ENCODE measurements at regions not wholly inside any gene's neighbourhood (a gene's known extent, or its start where the extent isn't known, plus 50 kb on each side); places are given as distances from the start of the nearest gene placed in this dataset.

GRCh38 chr12:61138415-61138759 is 1121.8 kb upstream of the USP15 start:
- DNase-seq (ENCODE audit: low read depth): no peak
- H3K36me3 ChIP-seq (ENCODE audit: control insufficient read depth, insufficient read depth, low read length): no peaks in the 10 kb centered on the region
- H3K4me3 ChIP-seq (ENCODE audit: low read depth, low read length): no peak overlapping the region
- TF ChIP-seq, protein P1, sequence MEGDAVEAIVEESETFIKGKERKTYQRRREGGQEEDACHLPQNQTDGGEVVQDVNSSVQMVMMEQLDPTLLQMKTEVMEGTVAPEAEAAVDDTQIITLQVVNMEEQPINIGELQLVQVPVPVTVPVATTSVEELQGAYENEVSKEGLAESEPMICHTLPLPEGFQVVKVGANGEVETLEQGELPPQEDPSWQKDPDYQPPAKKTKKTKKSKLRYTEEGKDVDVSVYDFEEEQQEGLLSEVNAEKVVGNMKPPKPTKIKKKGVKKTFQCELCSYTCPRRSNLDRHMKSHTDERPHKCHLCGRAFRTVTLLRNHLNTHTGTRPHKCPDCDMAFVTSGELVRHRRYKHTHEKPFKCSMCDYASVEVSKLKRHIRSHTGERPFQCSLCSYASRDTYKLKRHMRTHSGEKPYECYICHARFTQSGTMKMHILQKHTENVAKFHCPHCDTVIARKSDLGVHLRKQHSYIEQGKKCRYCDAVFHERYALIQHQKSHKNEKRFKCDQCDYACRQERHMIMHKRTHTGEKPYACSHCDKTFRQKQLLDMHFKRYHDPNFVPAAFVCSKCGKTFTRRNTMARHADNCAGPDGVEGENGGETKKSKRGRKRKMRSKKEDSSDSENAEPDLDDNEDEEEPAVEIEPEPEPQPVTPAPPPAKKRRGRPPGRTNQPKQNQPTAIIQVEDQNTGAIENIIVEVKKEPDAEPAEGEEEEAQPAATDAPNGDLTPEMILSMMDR (IDR thresholded peaks at IDR 0.05; ENCODE audit: insufficient read depth, low read length, poor library complexity, severe bottlenecking): no peak
- no peaks in the 10 kb centered on the region for H3K27me3 ChIP-seq (ENCODE audit: control insufficient read depth, insufficient read depth, low read length)

DNA sequence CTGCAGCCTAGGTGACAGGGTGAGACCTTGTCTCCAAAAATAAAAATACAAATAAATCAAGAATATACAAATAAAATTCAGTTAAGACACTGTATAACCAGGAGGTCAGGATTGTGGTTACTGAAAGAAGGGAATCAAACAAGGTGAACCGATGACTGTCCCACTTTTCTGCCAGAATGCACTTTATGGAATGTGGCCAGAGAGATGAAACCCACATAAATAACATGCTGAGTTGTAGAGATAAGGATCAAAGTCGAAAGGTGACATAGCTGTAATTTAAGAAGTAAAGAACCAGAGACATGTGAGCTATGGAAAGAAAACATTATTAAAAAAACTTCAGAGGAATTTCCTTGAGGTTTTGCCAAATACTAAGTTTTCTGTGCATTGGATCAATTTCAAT is 1098.2 kb upstream of the USP15 start:
- no peaks in the 10 kb centered on the region for H3K27me3 ChIP-seq (ENCODE audit: control insufficient read depth, insufficient read depth, low read length)
- H3K4me3 ChIP-seq (ENCODE audit: low read depth, low read length): no peak overlapping the region
- DNase-seq (ENCODE audit: low read depth): no peak
- no peaks in the 10 kb centered on the region for H3K36me3 ChIP-seq (ENCODE audit: control insufficient read depth, insufficient read depth, low read length)
- TF ChIP-seq, protein P1 (IDR thresholded peaks at IDR 0.05; ENCODE audit: insufficient read depth, low read length, poor library complexity, severe bottlenecking): no peak

GRCh38 chr12:61188801-61189595 is 1071.2 kb upstream of the USP15 start:
- H3K27me3 ChIP-seq (ENCODE audit: control insufficient read depth, insufficient read depth, low read length): no peaks in the 10 kb centered on the region
- TF ChIP-seq, protein P1 (IDR thresholded peaks at IDR 0.05; ENCODE audit: insufficient read depth, low read length, poor library complexity, severe bottlenecking): no peak
- no peak overlapping the region for H3K4me3 ChIP-seq (ENCODE audit: low read depth, low read length)
- no peak for DNase-seq (ENCODE audit: low read depth)
- no peaks in the 10 kb centered on the region for H3K36me3 ChIP-seq (ENCODE audit: control insufficient read depth, insufficient read depth, low read length)

GRCh38 chr12:61213646-61214045 is 1046.6 kb upstream of the USP15 start:
- TF ChIP-seq, protein P1 (IDR thresholded peaks at IDR 0.05; ENCODE audit: insufficient read depth, low read length, poor library complexity, severe bottlenecking): no peak
- DNase-seq (ENCODE audit: low read depth): no peak
- H3K36me3 ChIP-seq (ENCODE audit: control insufficient read depth, insufficient read depth, low read length): no peaks in the 10 kb centered on the region
- no peak overlapping the region for H3K4me3 ChIP-seq (ENCODE audit: low read depth, low read length)
- H3K27me3 ChIP-seq (ENCODE audit: control insufficient read depth, insufficient read depth, low read length): no peaks in the 10 kb centered on the region

GRCh38 chr12:61220337-61220736 is 1039.9 kb upstream of the USP15 start:
- TF ChIP-seq, protein P1 (IDR thresholded peaks at IDR 0.05; ENCODE audit: insufficient read depth, low read length, poor library complexity, severe bottlenecking): no peak
- DNase-seq (ENCODE audit: low read depth): no peak
- H3K36me3 ChIP-seq (ENCODE audit: control insufficient read depth, insufficient read depth, low read length): no peaks in the 10 kb centered on the region
- no peak overlapping the region for H3K4me3 ChIP-seq (ENCODE audit: low read depth, low read length)
- H3K27me3 ChIP-seq (ENCODE audit: control insufficient read depth, insufficient read depth, low read length): no peaks in the 10 kb centered on the region

GRCh38 chr12:61232040-61232439 is 1028.2 kb upstream of the USP15 start:
- DNase-seq (ENCODE audit: low read depth): no peak
- H3K27me3 ChIP-seq (ENCODE audit: control insufficient read depth, insufficient read depth, low read length): no peaks in the 10 kb centered on the region
- H3K36me3 ChIP-seq (ENCODE audit: control insufficient read depth, insufficient read depth, low read length): no peaks in the 10 kb centered on the region
- TF ChIP-seq, protein P1 (IDR thresholded peaks at IDR 0.05; ENCODE audit: insufficient read depth, low read length, poor library complexity, severe bottlenecking): no peak
- H3K4me3 ChIP-seq (ENCODE audit: low read depth, low read length): no peak overlapping the region

All from kidney epithelial cell (primary cell).